ENCODE measurements at regions not wholly inside any gene's neighbourhood (a gene's known extent, or its start where the extent isn't known, plus 50 kb on each side); places are given as distances from the start of the nearest gene placed in this dataset.
"Not testable (repeated sequence)": the region's sequence is repeated elsewhere in the genome, so short reads cannot be mapped to it uniquely, and the experiment has no call there.

DNA sequence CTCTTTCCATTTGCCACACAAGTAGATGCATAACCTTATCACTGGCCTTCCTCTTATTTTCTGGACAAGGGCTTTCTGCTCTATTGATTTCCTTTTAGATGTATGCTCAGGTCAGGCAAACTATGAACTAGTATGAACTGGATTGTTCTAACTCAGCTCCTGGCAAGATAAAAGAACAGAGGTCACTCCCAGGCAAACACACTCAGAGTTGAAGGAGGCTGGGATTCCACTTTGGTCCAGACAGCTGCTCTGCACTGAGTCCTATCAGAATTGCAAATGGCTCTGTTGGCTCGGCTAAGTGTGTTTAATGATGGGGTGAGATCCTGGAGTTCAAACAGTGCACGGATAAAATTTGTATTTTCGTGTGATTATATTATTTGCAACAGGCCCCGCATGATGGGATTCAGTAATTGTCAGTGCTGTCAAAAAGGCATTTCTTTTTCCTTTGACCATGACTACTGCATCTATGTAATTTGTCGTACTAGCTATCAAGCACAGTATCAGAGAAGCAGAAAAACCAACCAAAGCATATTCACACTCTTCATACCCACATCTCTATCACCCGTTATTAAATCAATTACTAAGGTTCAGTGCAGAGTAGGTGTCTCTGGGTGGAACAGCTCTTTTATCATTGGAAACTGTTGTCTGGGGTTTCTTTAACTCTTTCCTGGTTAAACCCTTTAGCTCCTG, 288.1 kb upstream of the PRKCQ start:
- no peak for DNase-seq

GRCh38 chr10:6866757-6867156, 286.7 kb upstream of the PRKCQ start:
- no peak for DNase-seq

- no peak for DNase-seq
Measured at GRCh38 chr10:6864142-6864541, 284.1 kb upstream of the PRKCQ start.

- no peak for DNase-seq
Measured at GRCh38 chr10:6863381-6863780, 283.3 kb upstream of the PRKCQ start.

- DNase-seq = no peak
Measured at GRCh38 chr10:6850452-6850851, 270.4 kb upstream of the PRKCQ start.

- DNase-seq = no peak
Measured at GRCh38 chr10:6847561-6847960, 267.5 kb upstream of the PRKCQ start.

- no peak for DNase-seq
Measured at GRCh38 chr10:6843894-6844650, 264.0 kb upstream of the PRKCQ start.

DNA sequence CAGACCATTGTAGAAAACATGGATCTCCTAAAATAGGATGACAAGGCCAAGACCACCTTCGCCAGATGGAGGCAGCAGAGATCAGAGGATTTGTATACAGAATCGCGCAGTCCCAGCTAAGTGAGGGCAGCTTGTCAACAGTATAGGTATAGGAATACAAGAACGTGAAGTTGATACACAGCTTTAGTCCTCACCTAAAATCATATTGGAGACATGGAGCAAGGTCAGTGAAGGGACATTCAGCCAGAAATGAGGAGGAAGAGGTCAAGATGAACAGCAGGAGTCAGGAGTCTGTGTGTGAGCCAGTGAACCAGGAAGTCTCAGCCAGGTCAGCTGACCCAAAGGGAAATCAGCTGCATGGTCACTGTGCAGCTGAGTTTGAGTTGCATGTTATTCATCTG, 263.4 kb upstream of the PRKCQ start:
- no peak for DNase-seq

GRCh38 chr10:6842722-6843121, 262.6 kb upstream of the PRKCQ start:
- no peak for DNase-seq

DNA sequence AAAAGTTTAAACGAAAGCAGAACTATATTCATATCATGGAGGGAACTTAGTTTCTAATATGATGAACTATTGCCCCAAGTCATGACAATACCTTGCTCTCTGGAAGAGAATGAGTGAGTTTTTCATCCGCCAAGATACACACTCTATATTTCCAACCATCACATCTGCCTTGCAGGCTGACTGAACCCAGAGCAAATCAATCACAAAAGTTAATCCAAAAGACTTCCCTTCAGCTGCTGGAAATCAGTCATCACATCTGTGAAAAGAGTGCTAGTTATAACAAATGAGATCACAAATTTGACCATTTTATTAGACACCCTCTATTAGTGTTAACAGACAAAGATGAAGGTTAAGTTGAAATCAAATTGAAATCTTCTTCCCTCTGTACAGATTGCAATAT, 261.7 kb upstream of the PRKCQ start:
- DNase-seq = no peak

- DNase-seq = no peak
Measured at GRCh38 chr10:6840766-6841165, 260.7 kb upstream of the PRKCQ start.

DNA sequence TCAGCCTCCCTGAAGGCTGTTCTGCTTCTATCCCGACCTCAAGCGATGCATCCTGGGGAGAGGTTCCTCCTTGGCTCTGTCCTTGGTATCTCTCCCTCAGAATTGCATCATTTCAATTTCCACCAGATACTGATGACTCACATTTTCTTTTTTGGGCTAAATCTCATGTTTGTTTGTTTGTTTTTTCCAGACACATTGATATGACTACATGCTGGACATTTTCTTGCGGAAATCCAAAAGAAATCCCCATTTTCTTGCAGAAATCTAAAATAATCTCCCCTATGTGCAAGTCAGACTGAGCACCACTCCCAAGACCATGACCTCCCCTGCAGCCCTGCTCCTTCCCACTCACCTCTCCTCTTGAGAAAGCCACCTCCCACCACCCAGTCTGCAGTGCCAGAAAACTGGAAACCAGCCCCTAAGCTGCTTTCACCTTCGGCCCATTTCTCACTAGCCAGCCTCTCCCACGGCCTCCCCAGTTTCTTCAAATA, 260.2 kb upstream of the PRKCQ start:
- DNase-seq = no peak

DNA sequence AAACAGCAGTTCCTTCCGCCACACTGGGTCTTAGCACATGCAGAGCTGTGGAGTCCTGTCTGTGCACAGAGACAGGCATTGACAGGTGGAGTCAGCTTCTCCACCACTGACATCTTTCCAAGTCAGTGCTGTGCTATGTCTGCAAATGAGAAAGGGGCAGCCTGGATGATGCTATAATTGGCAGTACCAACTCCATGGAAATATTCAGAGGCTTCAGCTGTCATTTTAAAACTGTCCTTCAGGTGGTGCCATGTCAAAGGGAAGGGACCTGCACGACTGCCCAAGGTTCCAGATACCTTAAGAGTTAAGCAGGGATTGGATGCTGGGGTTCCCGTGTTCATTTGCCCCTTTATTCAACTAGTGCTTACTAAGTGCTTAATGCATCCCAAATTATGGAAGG, 258.0 kb upstream of the PRKCQ start:
- DNase-seq = no peak

DNA sequence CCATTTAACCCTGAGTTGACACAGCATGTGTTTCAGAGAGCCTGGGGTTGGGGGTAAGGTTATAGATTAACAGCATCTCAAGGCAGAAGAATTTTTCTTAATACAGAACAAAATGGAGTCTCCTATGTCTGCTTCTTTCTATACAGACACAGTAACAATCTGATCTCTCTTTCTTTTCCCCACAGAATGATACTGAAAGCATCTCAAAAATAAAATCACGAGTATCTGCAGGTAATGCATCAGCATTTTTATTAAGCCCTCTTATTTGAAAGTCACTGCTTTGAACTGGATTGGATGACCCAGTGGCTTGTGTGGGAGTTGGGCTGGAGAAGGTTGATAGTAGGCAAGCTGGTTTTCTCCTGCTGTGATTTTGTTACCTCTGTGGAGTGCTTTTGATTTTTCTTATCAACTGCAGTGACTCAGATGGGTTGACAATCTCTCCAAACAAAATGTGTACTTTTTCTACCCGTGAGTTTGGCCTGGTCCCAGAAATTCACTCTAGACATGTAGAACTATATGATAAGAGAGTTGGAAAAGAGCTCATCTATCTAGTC, 253.5 kb upstream of the PRKCQ start:
- DNase-seq = no peak

- DNase-seq = not testable (repeated sequence)
Measured at GRCh38 chr10:6830981-6831380, 250.9 kb upstream of the PRKCQ start.

- not testable (repeated sequence) for DNase-seq
Measured at GRCh38 chr10:6824793-6825192, 244.7 kb upstream of the PRKCQ start.

- no peak for DNase-seq
Measured at GRCh38 chr10:6823770-6824169, 243.7 kb upstream of the PRKCQ start.

DNA sequence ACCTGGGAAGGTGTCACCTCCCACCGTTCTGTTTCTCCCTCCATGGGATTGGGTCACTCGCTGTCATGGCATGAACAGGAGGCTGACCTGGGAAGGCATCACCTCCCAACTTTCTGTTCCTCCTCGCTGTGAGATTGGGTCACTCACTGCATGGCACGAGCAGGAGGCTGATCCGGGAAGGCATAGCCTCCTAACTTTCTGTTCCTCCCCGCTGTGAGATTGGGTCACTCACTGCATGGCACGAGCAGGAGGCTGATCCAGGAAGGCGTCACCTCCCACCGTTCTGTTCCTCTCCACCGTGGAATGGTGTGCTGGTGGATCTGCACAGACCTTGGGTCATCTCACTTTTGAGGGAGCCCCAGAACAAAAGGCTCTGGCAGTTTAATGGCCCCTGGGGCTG, 239.2 kb upstream of the PRKCQ start:
- DNase-seq = no peak

DNA sequence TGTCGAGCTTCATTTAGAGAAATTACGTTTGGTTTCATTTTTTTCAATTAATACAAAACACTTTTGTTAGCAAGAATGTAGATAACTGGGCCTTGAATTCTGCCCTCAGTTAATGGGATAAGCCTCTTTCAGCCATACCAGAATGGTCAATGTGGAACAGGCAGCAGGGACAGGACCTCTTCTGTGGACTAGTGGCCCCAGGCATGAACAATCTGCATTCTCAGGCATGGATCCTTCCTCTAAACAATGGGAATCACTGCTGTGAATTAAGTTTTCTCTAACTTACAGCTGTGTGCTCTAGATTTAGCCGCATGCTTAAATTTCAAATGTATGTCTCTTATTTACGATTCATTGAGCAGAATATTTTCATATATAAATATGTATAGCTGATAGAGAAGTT, 237.7 kb upstream of the PRKCQ start:
- no peak for DNase-seq

DNA sequence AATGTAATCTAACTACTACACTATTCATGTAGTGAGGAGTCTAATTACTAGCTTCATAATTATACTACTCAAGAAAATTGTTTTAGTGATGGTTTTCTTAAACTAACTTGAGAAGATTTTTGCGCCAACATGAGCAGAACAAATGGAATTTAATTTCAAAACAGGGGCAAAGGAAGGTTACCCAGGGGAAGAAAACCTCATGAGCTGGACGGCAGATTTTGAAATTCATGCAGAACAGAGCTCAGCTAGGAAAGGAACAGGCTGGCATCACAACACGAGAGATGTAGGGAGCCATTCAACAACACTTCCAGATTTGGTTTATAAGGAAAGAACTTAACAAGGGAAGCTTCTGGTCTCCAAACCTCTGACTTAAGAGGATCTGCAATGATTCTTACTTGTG, 235.3 kb upstream of the PRKCQ start:
- no peak for DNase-seq

DNA sequence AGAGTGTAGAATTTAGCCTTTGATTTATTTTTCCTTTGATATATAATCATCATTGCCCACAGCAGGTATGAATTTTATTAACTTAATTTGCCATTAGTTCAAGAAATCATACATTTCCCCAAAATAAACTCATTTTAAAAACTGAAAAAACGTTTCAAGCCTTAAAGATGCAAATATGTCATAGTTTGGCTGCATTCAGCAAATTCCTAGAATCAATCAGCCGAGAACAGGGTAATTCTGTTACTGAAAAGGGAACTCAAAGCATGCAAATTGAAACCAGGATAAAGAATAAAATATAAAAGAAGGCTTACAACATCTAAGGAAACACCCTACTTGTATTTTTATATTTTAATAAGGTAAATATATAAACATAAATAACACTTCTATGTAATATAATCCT, 233.8 kb upstream of the PRKCQ start:
- DNase-seq = no peak

DNA sequence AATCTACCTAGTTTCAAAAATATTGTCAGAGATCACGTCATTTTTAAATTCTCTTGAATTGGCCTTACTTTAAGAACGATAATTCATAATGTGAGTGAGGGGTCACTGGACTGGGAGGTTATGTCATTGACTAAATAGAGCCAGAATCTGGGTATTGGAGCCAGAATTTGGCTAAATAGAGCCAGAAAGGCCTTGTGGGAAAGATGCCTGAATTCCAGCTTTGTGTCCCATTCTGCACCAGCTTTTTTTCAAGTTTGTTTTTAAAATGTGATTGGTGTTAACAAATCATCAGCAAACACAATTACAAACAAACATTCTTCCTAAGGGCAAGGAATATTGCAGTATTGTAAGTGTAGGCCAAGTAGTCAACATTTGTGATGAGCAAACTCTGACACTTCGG, 233.2 kb upstream of the PRKCQ start:
- no peak for DNase-seq

- no peak for DNase-seq
Measured at GRCh38 chr10:6811153-6811552, 231.1 kb upstream of the PRKCQ start.

- no peak for DNase-seq
Measured at GRCh38 chr10:6803427-6803783, 223.3 kb upstream of the PRKCQ start.
